Duodenal mucosa (tissue), 2 donors: ENCODE measurements at regions not wholly inside any gene's neighbourhood (a gene's known extent, or its start where the extent isn't known, plus 50 kb on each side); places are given as distances from the start of the nearest gene placed in this dataset.

Experiments used
- H3K27ac ChIP-seq: one replicate; pipeline ENCODE4 v1.7.0; 2013; ENCODE audit warnings: low read depth, low read length
- H3K27me3 ChIP-seq, 2 donors: one replicate each; pipeline ENCODE4 v1.7.0; 2013; ENCODE audit warnings: low read length in 2 of 2, control low read depth in 1 of 2; ENCODE audit not compliant: insufficient read depth in 2 of 2, control insufficient read depth in 1 of 2
- H3K36me3 ChIP-seq, 2 donors: one replicate each; pipeline ENCODE4 v1.7.0; 2013; ENCODE audit warnings: low read length in 2 of 2, control low read depth in 1 of 2; ENCODE audit not compliant: insufficient read depth in 2 of 2, control insufficient read depth in 1 of 2
- H3K4me1 ChIP-seq, 2 donors: one replicate each; pipeline ENCODE4 v1.7.0; 2013; ENCODE audit warnings: low read length in 2 of 2, control low read depth in 1 of 2; ENCODE audit not compliant: insufficient read depth in 2 of 2, control insufficient read depth in 1 of 2
- H3K4me3 ChIP-seq, 2 donors: one replicate each; pipeline ENCODE4 v1.7.0; 2013; ENCODE audit warnings: low read length in 2 of 2, low read depth in 1 of 2
- H3K9ac ChIP-seq, 2 donors: one replicate each; pipeline ENCODE4 v1.7.0; 2013; ENCODE audit warnings: low read length in 2 of 2, low read depth in 1 of 2
- H3K9me3 ChIP-seq, 2 donors: one replicate each; pipeline ENCODE4 v1.7.0; 2013; ENCODE audit warnings: low read length in 2 of 2, control low read depth in 1 of 2; ENCODE audit not compliant: control insufficient read depth in 1 of 2

DNA sequence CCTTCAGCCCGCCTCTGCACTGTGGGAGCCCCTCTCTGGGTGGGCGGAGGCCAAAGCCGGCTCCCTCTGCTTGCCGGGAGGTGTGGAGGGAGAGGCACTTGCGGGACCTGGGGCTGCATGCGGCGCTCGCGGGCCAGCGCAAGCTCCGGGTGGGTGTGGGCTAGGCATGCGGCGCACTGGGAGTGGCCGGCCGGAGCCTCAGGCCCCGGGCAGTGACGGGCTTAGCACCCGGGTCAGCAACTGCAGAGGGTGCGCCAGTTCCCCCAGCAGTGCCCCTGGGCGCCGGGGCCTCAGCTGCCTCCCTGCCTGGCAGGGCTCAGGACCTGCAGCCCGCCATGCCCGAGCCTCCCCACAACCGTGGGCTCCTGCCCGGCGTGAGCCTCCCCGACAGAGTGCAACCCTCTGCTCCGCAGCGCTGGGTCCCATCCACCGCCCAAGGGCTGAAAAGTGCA, 98.9 kb upstream of the POU1F1 start:
- no peak overlapping the region for H3K9ac ChIP-seq

DNA sequence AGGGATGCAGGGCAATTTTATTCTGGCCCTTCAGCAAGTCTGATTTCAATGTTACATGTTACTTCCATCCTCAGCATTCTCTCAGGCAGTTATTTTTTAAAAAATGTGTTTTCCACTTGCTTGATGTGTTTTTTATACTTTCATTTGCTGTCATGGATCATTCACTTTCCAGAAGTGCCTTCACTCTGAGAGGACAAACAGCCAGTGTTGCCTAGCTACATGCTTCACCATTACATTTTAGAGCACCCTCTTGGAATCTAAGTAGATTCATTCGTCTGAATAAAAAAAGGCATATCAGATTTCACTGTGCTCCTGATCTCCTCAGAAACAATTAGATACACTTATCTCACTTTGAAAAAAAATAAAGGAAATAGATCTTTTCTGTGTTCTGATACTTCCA, 93.6 kb upstream of the POU1F1 start:
- Histone ChIP-seq H3K4me1 (no peaks in the 10 kb centered on the region), H3K9me3 (no peaks in the 10 kb centered on the region)

More for the DNA sequence above, 98.9 kb upstream of the POU1F1 start:
- H3K27me3 ChIP-seq, result no peaks in the 10 kb centered on the region
- H3K4me1 ChIP-seq, result no peaks in the 10 kb centered on the region
- H3K9me3 ChIP-seq, result no peaks in the 10 kb centered on the region
- no peak overlapping the region for H3K4me3 ChIP-seq
- no peaks in the 10 kb centered on the region for H3K36me3 ChIP-seq
- H3K27ac ChIP-seq, result no peak overlapping the region

DNA sequence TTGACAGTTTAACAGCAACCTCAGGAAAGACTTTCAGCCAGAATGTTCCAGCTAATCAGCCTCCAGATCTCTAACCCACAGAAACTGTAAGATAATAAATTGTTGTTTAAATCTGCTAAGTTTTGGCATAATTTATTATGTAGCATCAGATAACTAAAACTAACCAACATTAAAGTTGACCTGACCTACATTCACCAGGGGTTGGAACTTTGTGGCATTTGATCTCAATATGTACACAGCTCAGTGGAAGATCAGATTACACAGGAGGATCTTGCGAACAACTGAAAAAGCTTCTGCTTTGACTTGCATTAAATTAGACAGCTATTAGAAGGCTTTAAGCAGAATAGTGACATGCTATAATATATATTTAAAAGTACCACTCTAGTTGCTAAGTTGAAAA, 91.4 kb upstream of the POU1F1 start:
- no peaks in the 10 kb centered on the region for H3K9me3 ChIP-seq

More for the DNA sequence above, 93.6 kb upstream of the POU1F1 start:
- no peaks in the 10 kb centered on the region for H3K27me3 ChIP-seq
- no peak overlapping the region for H3K9ac ChIP-seq
- H3K4me3 ChIP-seq, result no peak overlapping the region
- H3K36me3 ChIP-seq, result no peaks in the 10 kb centered on the region
- no peak overlapping the region for H3K27ac ChIP-seq

DNA sequence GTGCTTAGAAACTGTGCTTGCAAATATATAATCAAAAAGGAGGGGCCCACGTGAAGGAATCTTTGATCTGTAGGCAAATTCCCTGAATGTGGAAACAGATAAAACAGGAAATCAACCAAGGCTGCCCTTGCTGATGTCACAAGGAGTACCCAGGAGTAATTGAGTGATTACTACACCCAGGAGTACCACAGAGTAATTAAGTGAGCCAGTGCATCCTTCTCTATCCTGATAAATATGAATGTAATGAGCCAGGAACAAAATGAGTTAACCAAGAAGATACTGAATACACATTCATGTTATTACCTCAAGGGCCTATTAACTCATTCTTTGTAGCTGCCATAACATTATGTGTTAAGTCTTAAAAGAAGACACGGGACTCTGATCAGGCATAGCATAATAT, 87.3 kb upstream of the POU1F1 start:
- no peak overlapping the region for H3K4me3 ChIP-seq
- H3K9me3 ChIP-seq, result no peaks in the 10 kb centered on the region
- H3K9ac ChIP-seq, result no peak overlapping the region
- no peak overlapping the region for H3K27ac ChIP-seq
- no peaks in the 10 kb centered on the region for H3K4me1 ChIP-seq
- no peaks in the 10 kb centered on the region for H3K27me3 ChIP-seq
- no peaks in the 10 kb centered on the region for H3K36me3 ChIP-seq

More for the DNA sequence above, 91.4 kb upstream of the POU1F1 start:
- H3K9ac ChIP-seq, result no peak overlapping the region
- H3K27me3 ChIP-seq, result no peaks in the 10 kb centered on the region
- no peak overlapping the region for H3K4me3 ChIP-seq
- no peaks in the 10 kb centered on the region for H3K36me3 ChIP-seq
- H3K27ac ChIP-seq, result no peak overlapping the region
- no peaks in the 10 kb centered on the region for H3K4me1 ChIP-seq

DNA sequence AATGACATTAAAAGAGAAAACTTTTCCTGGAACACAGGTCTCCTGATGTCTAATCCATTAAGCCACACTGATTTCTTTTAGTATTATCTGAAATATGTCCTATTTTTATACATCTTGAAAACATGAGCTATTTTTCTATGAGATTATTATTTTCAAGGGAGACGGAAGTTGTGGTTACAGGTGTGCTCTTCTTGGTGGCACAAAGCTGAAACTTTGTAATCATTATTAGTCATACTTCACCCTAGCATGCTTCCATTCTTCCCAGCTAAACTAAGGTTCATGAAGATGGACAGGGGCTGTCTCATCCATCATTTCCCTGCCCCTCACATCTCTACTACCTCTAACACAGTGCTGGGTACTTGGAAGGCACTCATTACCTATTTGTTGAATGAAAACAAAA, 85.6 kb upstream of the POU1F1 start:
- H3K27ac ChIP-seq, result no peak overlapping the region
- H3K36me3 ChIP-seq, result no peaks in the 10 kb centered on the region
- H3K27me3 ChIP-seq, result no peaks in the 10 kb centered on the region
- H3K9ac ChIP-seq, result no peak overlapping the region
- H3K4me3 ChIP-seq, result no peak overlapping the region
- H3K4me1 ChIP-seq, result no peaks in the 10 kb centered on the region
- no peaks in the 10 kb centered on the region for H3K9me3 ChIP-seq

DNA sequence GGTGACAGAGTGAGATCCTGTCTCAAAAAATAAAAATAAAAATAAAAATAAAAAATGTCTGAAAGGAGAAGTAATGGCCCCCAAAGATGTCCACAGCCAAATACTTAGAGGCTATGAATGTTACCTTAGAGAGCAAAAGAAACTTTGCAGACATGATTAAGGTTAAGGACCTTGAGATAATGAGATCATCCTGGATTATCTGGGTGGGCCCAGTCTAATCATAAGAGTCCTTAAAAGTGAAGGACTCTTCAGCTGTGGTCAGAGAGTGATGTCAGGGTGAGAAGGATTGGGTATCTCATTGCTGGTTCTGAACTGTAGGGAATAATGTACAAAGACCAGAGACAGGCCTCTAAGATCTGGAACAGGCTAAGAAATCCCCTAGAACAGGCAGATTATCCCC, 84.9 kb upstream of the POU1F1 start:
- Histone ChIP-seq H3K27ac (no peak overlapping the region), H3K9me3 (no peaks in the 10 kb centered on the region), H3K4me1 (no peaks in the 10 kb centered on the region), H3K36me3 (no peaks in the 10 kb centered on the region), H3K27me3 (no peaks in the 10 kb centered on the region), H3K9ac (no peak overlapping the region), H3K4me3 (no peak overlapping the region)

DNA sequence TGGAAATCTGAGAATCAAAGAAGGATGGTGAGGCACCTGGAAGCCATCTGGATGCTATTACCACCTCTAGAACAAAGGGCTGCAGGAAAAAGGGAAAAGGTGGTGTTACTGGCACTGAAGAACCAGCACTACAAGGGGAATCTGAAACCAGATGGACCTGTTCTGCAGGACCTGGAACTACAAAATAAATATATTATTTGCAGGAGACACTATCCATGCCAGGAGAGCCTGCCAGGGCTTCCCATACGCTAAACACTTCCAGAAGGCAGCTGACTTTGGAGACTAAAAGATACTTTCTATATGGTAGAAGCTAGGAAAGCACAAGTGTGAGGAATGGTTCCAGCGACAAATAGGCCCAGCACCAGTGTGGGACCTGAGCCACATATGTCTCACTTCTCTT, 83.4 kb upstream of the POU1F1 start:
- no peaks in the 10 kb centered on the region for H3K36me3 ChIP-seq
- no peaks in the 10 kb centered on the region for H3K27me3 ChIP-seq

DNA sequence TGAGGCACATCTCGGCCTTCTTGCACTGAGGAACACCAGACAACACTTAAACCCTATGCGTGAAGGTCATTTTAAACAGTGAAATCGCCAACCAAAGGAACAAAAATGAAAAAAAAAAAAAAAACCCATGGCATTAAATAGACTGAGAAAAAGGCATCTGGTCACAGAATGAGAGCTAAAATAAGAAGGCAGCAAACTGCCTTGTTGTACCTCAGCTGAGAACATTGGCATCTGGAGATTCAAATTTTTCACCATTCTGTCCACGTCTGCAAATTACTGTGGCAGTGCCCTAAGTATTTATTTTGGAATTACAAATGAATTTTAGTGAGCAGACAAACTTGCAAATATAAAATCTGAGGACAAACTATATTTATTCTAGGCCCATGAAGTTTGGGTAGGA, 82.6 kb upstream of the POU1F1 start:
- Histone ChIP-seq H3K9me3 (no peaks in the 10 kb centered on the region), H3K4me1 (no peaks in the 10 kb centered on the region), H3K36me3 (no peaks in the 10 kb centered on the region), H3K4me3 (no peak overlapping the region), H3K9ac (no peak overlapping the region), H3K27ac (no peak overlapping the region), H3K27me3 (no peaks in the 10 kb centered on the region)

More for the DNA sequence above, 83.4 kb upstream of the POU1F1 start:
- H3K4me1 ChIP-seq, result no peaks in the 10 kb centered on the region
- no peaks in the 10 kb centered on the region for H3K9me3 ChIP-seq
- no peak overlapping the region for H3K9ac ChIP-seq
- H3K27ac ChIP-seq, result no peak overlapping the region
- H3K4me3 ChIP-seq, result no peak overlapping the region

DNA sequence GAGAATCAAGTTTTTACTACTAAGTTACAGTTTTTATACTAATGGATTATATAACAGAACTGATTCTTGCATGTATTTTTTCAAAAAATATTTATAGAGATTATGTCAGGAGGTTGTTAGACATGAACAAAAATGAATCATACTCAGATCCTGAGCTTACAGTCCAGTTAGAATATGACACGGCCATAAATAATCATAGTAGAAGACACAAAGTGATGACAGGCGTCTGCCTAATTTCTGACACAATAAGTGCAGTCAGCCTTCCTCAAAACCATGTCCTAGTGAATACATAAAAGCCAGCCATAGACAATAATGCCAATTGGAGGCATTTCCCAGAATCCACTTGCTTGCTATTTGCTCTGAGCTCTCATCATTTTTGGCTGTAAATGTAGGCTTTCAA, 81.7 kb upstream of the POU1F1 start:
- H3K4me3 ChIP-seq, result no peak overlapping the region
- no peaks in the 10 kb centered on the region for H3K9me3 ChIP-seq
- H3K27me3 ChIP-seq, result no peaks in the 10 kb centered on the region
- no peak overlapping the region for H3K9ac ChIP-seq
- H3K36me3 ChIP-seq, result no peaks in the 10 kb centered on the region
- H3K4me1 ChIP-seq, result no peaks in the 10 kb centered on the region
- no peak overlapping the region for H3K27ac ChIP-seq

DNA sequence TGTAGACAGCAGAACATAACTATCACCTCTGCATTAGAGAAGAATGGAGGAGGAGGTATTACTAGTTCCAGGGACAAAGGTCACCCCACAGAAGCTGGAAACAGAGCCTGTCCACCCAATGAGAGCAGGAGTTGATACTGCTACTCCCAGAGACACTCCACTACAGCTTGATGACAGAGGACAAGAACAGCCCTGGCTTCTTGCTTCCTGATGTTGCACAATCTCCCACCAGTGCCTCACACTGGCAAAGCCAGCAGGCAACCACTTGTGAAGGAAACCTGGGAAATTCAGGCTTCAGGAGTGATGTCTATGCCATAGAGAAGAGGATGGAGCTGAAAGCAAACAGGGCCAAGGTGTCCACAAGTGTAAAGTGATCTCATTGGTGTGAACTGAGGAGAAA, 78.0 kb upstream of the POU1F1 start:
- Histone ChIP-seq H3K27me3 (no peaks in the 10 kb centered on the region), H3K27ac (no peak overlapping the region), H3K9me3 (no peaks in the 10 kb centered on the region), H3K36me3 (no peaks in the 10 kb centered on the region), H3K9ac (no peak overlapping the region), H3K4me3 (no peak overlapping the region), H3K4me1 (no peaks in the 10 kb centered on the region)

DNA sequence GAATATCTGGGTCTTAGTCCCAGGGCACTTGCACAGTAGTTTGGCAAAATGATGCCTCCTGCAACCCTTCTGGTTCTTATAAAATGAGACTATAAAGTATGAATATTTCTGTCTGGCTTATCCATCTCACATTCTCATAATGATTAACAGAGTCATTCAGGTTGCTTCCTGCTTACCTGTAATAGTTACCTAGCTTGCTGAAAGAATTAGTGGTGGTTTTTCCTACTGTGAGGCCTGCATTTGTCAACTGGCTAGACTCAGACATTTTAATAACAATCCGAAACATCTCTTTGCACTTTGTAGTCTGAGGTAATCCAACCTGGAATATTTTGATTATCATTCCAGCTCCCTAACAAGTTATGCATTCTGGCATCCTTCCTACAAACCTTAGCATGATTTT, 75.6 kb upstream of the POU1F1 start:
- Histone ChIP-seq H3K27ac (no peak overlapping the region), H3K27me3 (no peaks in the 10 kb centered on the region), H3K36me3 (no peaks in the 10 kb centered on the region), H3K9ac (no peak overlapping the region), H3K4me1 (no peaks in the 10 kb centered on the region), H3K4me3 (no peak overlapping the region), H3K9me3 (no peaks in the 10 kb centered on the region)
